ENCODE measurements at regions not wholly inside any gene's neighbourhood (a gene's known extent, or its start where the extent isn't known, plus 50 kb on each side); places are given as distances from the start of the nearest gene placed in this dataset.

GRCh38 chr20:7585126-7585679 is 355.1 kb downstream of the HAO1 start:
- dilution Hi-C loops (cut with MboI; ENCODE audit: extremely low pct_ligation_motif_present, low sequenced_read_pairs) = no loop called here
- Histone ChIP-seq H2AFZ (ENCODE audit: control insufficient read depth, low read length) (no peak overlapping the region), H3K4me2 (ENCODE audit: control insufficient read depth, extremely low read depth, insufficient read depth, low read depth, low read length) (no peak overlapping the region), H3K27ac (ENCODE audit: control insufficient read depth, insufficient read depth, low read length) (no peak overlapping the region), H3K4me3 (ENCODE audit: control insufficient read depth in 2 of 3, extremely low read depth in 1 of 3, insufficient read depth in 2 of 3, low read depth in 1 of 3, low read length in 3 of 3) (no peak overlapping the region), H4K20me1 (ENCODE audit: control insufficient read depth, extremely low read depth, insufficient read depth, low read length) (no peaks in the 10 kb centered on the region), H3K79me2 (ENCODE audit: control insufficient read depth, insufficient read depth, low read length) (no peaks in the 10 kb centered on the region), H3K9me3 (ENCODE audit: control insufficient read depth, low read depth, low read length) (no peaks in the 10 kb centered on the region), H3K9me1 (ENCODE audit: control insufficient read depth, extremely low read depth, insufficient read depth, low read length) (no peaks in the 10 kb centered on the region), H3K27me3 (ENCODE audit: control insufficient read depth, extremely low read depth, insufficient read depth, low read length) (no peaks in the 10 kb centered on the region), H3K9ac (ENCODE audit: control insufficient read depth, extremely low read depth, insufficient read depth, low read length) (no peak overlapping the region), H3K4me1 (ENCODE audit: control insufficient read depth, extremely low read depth, insufficient read depth, low read length) (no peaks in the 10 kb centered on the region), H3K36me3 (ENCODE audit: control insufficient read depth in 2 of 2, extremely low read depth in 1 of 2, insufficient read depth in 2 of 2, low read length in 2 of 2) (no peaks in the 10 kb centered on the region)
- FAIRE-seq = no peak
- no peak for DNase-seq (ENCODE audit: low read depth, low spot score)
- no peak for TF ChIP-seq CTCF (optimal IDR thresholded peaks at IDR 0.05 in 1 of 3, IDR thresholded peaks at IDR 0.05 in 1 of 3, conservative IDR thresholded peaks at IDR 0.05 in 1 of 3; ENCODE audit: extremely low read depth in 1 of 3, insufficient read depth in 2 of 3, low read length in 3 of 3)
- no peak for TF ChIP-seq EZH2 (IDR thresholded peaks at IDR 0.05; ENCODE audit: low read length)

- H3K27me3 ChIP-seq (ENCODE audit: control insufficient read depth, extremely low read depth, insufficient read depth, low read length) = no peaks in the 10 kb centered on the region
These were observed 353.8 kb downstream of the HAO1 start for GRCh38 chr20:7586481-7586880.

More at GRCh38 chr20:7586481-7586880, 353.8 kb downstream of the HAO1 start:
- no peak overlapping the region for H3K4me2 ChIP-seq (ENCODE audit: control insufficient read depth, extremely low read depth, insufficient read depth, low read depth, low read length)
- H3K4me3 ChIP-seq (ENCODE audit: control insufficient read depth in 2 of 3, extremely low read depth in 1 of 3, insufficient read depth in 2 of 3, low read depth in 1 of 3, low read length in 3 of 3) = no peak overlapping the region
- H3K27ac ChIP-seq (ENCODE audit: control insufficient read depth, insufficient read depth, low read length) = no peak overlapping the region
- no peak overlapping the region for H2AFZ ChIP-seq (ENCODE audit: control insufficient read depth, low read length)
- DNase-seq (ENCODE audit: low read depth, low spot score) (no peak), FAIRE-seq (no peak)
- H3K9ac ChIP-seq (ENCODE audit: control insufficient read depth, extremely low read depth, insufficient read depth, low read length) = no peak overlapping the region
- no peak for TF ChIP-seq EZH2 (IDR thresholded peaks at IDR 0.05; ENCODE audit: low read length)
- no peak for TF ChIP-seq CTCF (optimal IDR thresholded peaks at IDR 0.05 in 1 of 3, IDR thresholded peaks at IDR 0.05 in 1 of 3, conservative IDR thresholded peaks at IDR 0.05 in 1 of 3; ENCODE audit: extremely low read depth in 1 of 3, insufficient read depth in 2 of 3, low read length in 3 of 3)
- no peaks in the 10 kb centered on the region for H3K9me3 ChIP-seq (ENCODE audit: control insufficient read depth, low read depth, low read length)
- H3K79me2 ChIP-seq (ENCODE audit: control insufficient read depth, insufficient read depth, low read length) = no peaks in the 10 kb centered on the region
- H4K20me1 ChIP-seq (ENCODE audit: control insufficient read depth, extremely low read depth, insufficient read depth, low read length) = no peaks in the 10 kb centered on the region
- no peaks in the 10 kb centered on the region for H3K9me1 ChIP-seq (ENCODE audit: control insufficient read depth, extremely low read depth, insufficient read depth, low read length)
- no peaks in the 10 kb centered on the region for H3K36me3 ChIP-seq (ENCODE audit: control insufficient read depth in 2 of 2, extremely low read depth in 1 of 2, insufficient read depth in 2 of 2, low read length in 2 of 2)
- no peaks in the 10 kb centered on the region for H3K4me1 ChIP-seq (ENCODE audit: control insufficient read depth, extremely low read depth, insufficient read depth, low read length)
- dilution Hi-C loops (cut with MboI; ENCODE audit: extremely low pct_ligation_motif_present, low sequenced_read_pairs) = no loop called here

Measured in keratinocyte (primary cell).